GM21786 (cell line): ENCODE measurements at regions not wholly inside any gene's neighbourhood (a gene's known extent, or its start where the extent isn't known, plus 50 kb on each side); places are given as distances from the start of the nearest gene placed in this dataset.

Source experiments
- ATAC-seq: cut with Tn5 transposase; IDR thresholded peaks from one replicate; pipeline ENCODE4 v1.9.1; 2021; ENCODE audit not compliant: unreplicated experiment

GRCh38 chr9:7360513-7360912 lies 439.1 kb downstream of the DMAC1 start:
- ATAC-seq = no peak

GRCh38 chr9:7358876-7359275 lies 440.7 kb downstream of the DMAC1 start:
- no peak for ATAC-seq

GRCh38 chr9:7354704-7355103 lies 444.9 kb downstream of the DMAC1 start:
- ATAC-seq = no peak

- no peak for ATAC-seq
Observed at GRCh38 chr9:7348692-7349091, 450.9 kb downstream of the DMAC1 start.

- no peak for ATAC-seq
Observed at GRCh38 chr9:7347556-7347955, 452.0 kb downstream of the DMAC1 start.

GRCh38 chr9:7346144-7346543 lies 453.4 kb downstream of the DMAC1 start:
- ATAC-seq = no peak

GRCh38 chr9:7342736-7343135 lies 456.8 kb downstream of the DMAC1 start:
- ATAC-seq = peak; percentile 6

GRCh38 chr9:7342229-7342628 lies 457.3 kb downstream of the DMAC1 start:
- peak; percentile 85 for ATAC-seq

GRCh38 chr9:7341571-7341970 lies 458.0 kb downstream of the DMAC1 start:
- ATAC-seq = no peak

- no peak for ATAC-seq
Observed at GRCh38 chr9:7340451-7340850, 459.1 kb downstream of the DMAC1 start.

GRCh38 chr9:7338586-7339281 lies 460.8 kb downstream of the DMAC1 start:
- no peak for ATAC-seq

- no peak for ATAC-seq
Observed at GRCh38 chr9:7336356-7337065, 463.1 kb downstream of the DMAC1 start.

GRCh38 chr9:7333719-7334118 lies 465.9 kb downstream of the DMAC1 start:
- ATAC-seq = no peak

GRCh38 chr9:7332780-7333179 lies 466.8 kb downstream of the DMAC1 start:
- no peak for ATAC-seq

- ATAC-seq = no peak
Observed at GRCh38 chr9:7328453-7328852, 471.1 kb downstream of the DMAC1 start.

GRCh38 chr9:7325995-7326394 lies 473.6 kb downstream of the DMAC1 start:
- no peak for ATAC-seq

- ATAC-seq = no peak
Observed at GRCh38 chr9:7324152-7324598, 475.4 kb downstream of the DMAC1 start.

GRCh38 chr9:7320841-7321240 lies 478.7 kb downstream of the DMAC1 start:
- no peak for ATAC-seq

GRCh38 chr9:7320139-7320538 lies 479.4 kb downstream of the DMAC1 start:
- ATAC-seq = no peak

GRCh38 chr9:7318920-7319319 lies 480.7 kb downstream of the DMAC1 start:
- no peak for ATAC-seq

GRCh38 chr9:7316967-7317366 lies 482.6 kb downstream of the DMAC1 start:
- no peak for ATAC-seq

GRCh38 chr9:7316166-7316795 lies 483.3 kb downstream of the DMAC1 start:
- ATAC-seq = no peak
